GM21717 (cell line): ENCODE measurements at regions not wholly inside any gene's neighbourhood (a gene's known extent, or its start where the extent isn't known, plus 50 kb on each side); places are given as distances from the start of the nearest gene placed in this dataset.
"Not testable (repeated sequence)": the region's sequence is repeated elsewhere in the genome, so short reads cannot be mapped to it uniquely, and the experiment has no call there.

ENCODE experiments used
- ATAC-seq: cut with Tn5 transposase; IDR thresholded peaks from one replicate; pipeline ENCODE4 v1.9.1; 2021; ENCODE audit warnings: mild to moderate bottlenecking, moderate library complexity; ENCODE audit not compliant: unreplicated experiment

GRCh38 chrX:115840729-115841409 is 279.9 kb downstream of the PLS3 start:
- not testable (repeated sequence) for ATAC-seq

GRCh38 chrX:115850986-115851385 is 290.0 kb downstream of the PLS3 start:
- not testable (repeated sequence) for ATAC-seq

GRCh38 chrX:115853260-115853659 is 292.3 kb downstream of the PLS3 start:
- ATAC-seq, result not testable (repeated sequence)

GRCh38 chrX:115881170-115881569 is 289.4 kb upstream of the AGTR2 start:
- not testable (repeated sequence) for ATAC-seq

- not testable (repeated sequence) for ATAC-seq
Measured at GRCh38 chrX:115884121-115884520, 286.4 kb upstream of the AGTR2 start.

- ATAC-seq, result not testable (repeated sequence)
Measured at GRCh38 chrX:115888041-115888440, 282.5 kb upstream of the AGTR2 start.

GRCh38 chrX:115888519-115888918 is 282.0 kb upstream of the AGTR2 start:
- not testable (repeated sequence) for ATAC-seq

- no peak for ATAC-seq
Measured at GRCh38 chrX:115889121-115889890, 281.2 kb upstream of the AGTR2 start.

- ATAC-seq, result no peak
Measured at GRCh38 chrX:115892056-115892708, 278.4 kb upstream of the AGTR2 start.

GRCh38 chrX:115892787-115893671 is 277.5 kb upstream of the AGTR2 start:
- ATAC-seq, result peak; percentile 74

- ATAC-seq, result peak; percentile 35
Measured at GRCh38 chrX:115894087-115894486, 276.5 kb upstream of the AGTR2 start.

- ATAC-seq, result no peak
Measured at GRCh38 chrX:115895678-115896329, 274.7 kb upstream of the AGTR2 start.

GRCh38 chrX:115896362-115896761 is 274.2 kb upstream of the AGTR2 start:
- no peak for ATAC-seq

- ATAC-seq, result no peak
Measured at GRCh38 chrX:115897956-115898355, 272.6 kb upstream of the AGTR2 start.

- peak; percentile 86 for ATAC-seq
Measured at GRCh38 chrX:115898382-115899001, 272.1 kb upstream of the AGTR2 start.

- no peak for ATAC-seq
Measured at GRCh38 chrX:115900425-115900824, 270.1 kb upstream of the AGTR2 start.

GRCh38 chrX:115901241-115901640 is 269.3 kb upstream of the AGTR2 start:
- no peak for ATAC-seq

- ATAC-seq, result no peak
Measured at GRCh38 chrX:115902995-115903394, 267.5 kb upstream of the AGTR2 start.

- ATAC-seq, result no peak
Measured at GRCh38 chrX:115906276-115906675, 264.3 kb upstream of the AGTR2 start.

GRCh38 chrX:115906881-115907280 is 263.7 kb upstream of the AGTR2 start:
- ATAC-seq, result no peak
